Naive thymus-derived CD4-positive, alpha-beta T cell (primary cell): ENCODE measurements at regions not wholly inside any gene's neighbourhood (a gene's known extent, or its start where the extent isn't known, plus 50 kb on each side); places are given as distances from the start of the nearest gene placed in this dataset.

Source experiments
- ATAC-seq: fragments of 150-1000 bp; cut with Tn5 transposase; 2 replicates; pipeline ENCODE4 v1.10.0; 2021; ENCODE audit warnings: mild to moderate bottlenecking, moderate library complexity
- CTCF ChIA-PET: fragments of 350-600 bp; sonication (Branson Sonifier 250); formaldehyde crosslinking; loops from one replicate; lab custom pipeline; 2021; ENCODE audit warnings: antibody characterized with exemption; lab: Charles Lee
- POLR2A ChIA-PET: fragments of 350-600 bp; sonication (Branson Sonifier 250); formaldehyde crosslinking; loops from one replicate; lab custom pipeline; 2021; ENCODE audit warnings: antibody characterized with exemption, inconsistent platforms; lab: Charles Lee
- DNase-seq, 9 donors: peaks; one replicate each; pipeline versions ENCODE4 v3.0.0 to v3.0.0-alpha.2; 2020 to 2022; ENCODE audit warnings: mixed read lengths in 1 of 9
- H3K27ac ChIP-seq: one replicate; pipeline ENCODE4 v1.7.0; 2013; ENCODE audit warnings: mild to moderate bottlenecking, low read depth, low read length, moderate library complexity
- H3K27me3 ChIP-seq, 2 donors: one replicate each; pipeline ENCODE4 v1.7.0; 2013; ENCODE audit warnings: low read length in 2 of 2, mild to moderate bottlenecking in 2 of 2, moderate library complexity in 2 of 2; ENCODE audit not compliant: control insufficient read depth in 2 of 2, insufficient read depth in 2 of 2
- H3K36me3 ChIP-seq, 3 experiments: 1 replicate in 2 of 3; 2 replicates in 1 of 3; pipeline ENCODE4 v1.7.0; 2013; ENCODE audit warnings: low read length in 3 of 3, mild to moderate bottlenecking in 3 of 3, moderate library complexity in 1 of 3; ENCODE audit not compliant: insufficient read depth in 3 of 3, control insufficient read depth in 2 of 3
- H3K4me1 ChIP-seq, 2 donors: one replicate each; pipeline ENCODE4 v1.7.0; 2013; ENCODE audit warnings: low read length in 2 of 2, mild to moderate bottlenecking in 2 of 2, moderate library complexity in 1 of 2; ENCODE audit not compliant: control insufficient read depth in 2 of 2, insufficient read depth in 2 of 2
- H3K4me3 ChIP-seq: 2 replicates; pipeline ENCODE4 v1.7.0; 2013; ENCODE audit warnings: mild to moderate bottlenecking, low read length
- H3K9me3 ChIP-seq, 3 experiments: 1 replicate in 2 of 3; 2 replicates in 1 of 3; pipeline ENCODE4 v1.7.0; 2013; ENCODE audit warnings: low read length in 3 of 3; ENCODE audit not compliant: control insufficient read depth in 2 of 3
- H3K27ac Mint-ChIP-seq, 9 donors: one replicate each; pipeline ENCODE4 v1.8.0; 2020 to 2022; ENCODE audit warnings: mixed read lengths in 9 of 9, mild to moderate bottlenecking in 8 of 9, moderate library complexity in 5 of 9, inconsistent platforms in 2 of 9
- H3K27me3 Mint-ChIP-seq, 5 donors: one replicate each; pipeline ENCODE4 v1.8.0; 2021 to 2022; ENCODE audit warnings: mixed read lengths in 5 of 5, mild to moderate bottlenecking in 1 of 5
- H3K36me3 Mint-ChIP-seq, 5 donors: one replicate each; pipeline ENCODE4 v1.8.0; 2020 to 2022; ENCODE audit warnings: mixed read lengths in 5 of 5, mild to moderate bottlenecking in 3 of 5, inconsistent platforms in 1 of 5
- H3K4me1 Mint-ChIP-seq, 7 donors: one replicate each; pipeline ENCODE4 v1.8.0; 2020 to 2022; ENCODE audit warnings: mixed read lengths in 7 of 7, mild to moderate bottlenecking in 3 of 7, inconsistent platforms in 1 of 7
- H3K4me3 Mint-ChIP-seq, 10 donors: one replicate each; pipeline ENCODE4 v1.8.0; 2020 to 2022; ENCODE audit warnings: mild to moderate bottlenecking in 10 of 10, mixed read lengths in 10 of 10, moderate library complexity in 6 of 10, inconsistent platforms in 2 of 10
- H3K9me3 Mint-ChIP-seq, 11 donors: one replicate each; pipeline ENCODE4 v1.8.0; 2020 to 2022; ENCODE audit warnings: mixed read lengths in 11 of 11, mild to moderate bottlenecking in 4 of 11, inconsistent platforms in 1 of 11, moderate library complexity in 1 of 11
- intact Hi-C, 2 donors: fragments of 100-400 bp; cut with micrococcal nuclease; formaldehyde crosslinking; loops; one replicate each; pipeline ENCODE4 v1.15.1; 2023

- Mint-ChIP-seq H3K27ac (no peak overlapping the region), H3K9me3 (peaks cover 0 to 14% (median 0%) of the 10 kb centered on the region in 11 donors), H3K36me3 (no peaks in the 10 kb centered on the region), H3K4me3 (no peak overlapping the region), H3K27me3 (peaks cover 0 to 4% (median 0%) of the 10 kb centered on the region in 5 donors), H3K4me1 (no peaks in the 10 kb centered on the region)
- no peak for DNase-seq
- POLR2A ChIA-PET: no interaction called here
- Histone ChIP-seq H3K4me1 (no peaks in the 10 kb centered on the region), H3K27me3 (no peaks in the 10 kb centered on the region), H3K27ac (no peak overlapping the region), H3K4me3 (no peak overlapping the region), H3K9me3 (no peaks in the 10 kb centered on the region), H3K36me3 (no peaks in the 10 kb centered on the region)
- intact Hi-C loops: no loop called here
- CTCF ChIA-PET: no interaction called here
- no peak for ATAC-seq
Measured at GRCh38 chr5:92976156-92976555, 604.9 kb downstream of the NR2F1-AS1 start.

- no peak overlapping the region for H3K4me3 Mint-ChIP-seq
- Histone ChIP-seq H3K36me3 (no peaks in the 10 kb centered on the region), H3K27ac (no peak overlapping the region), H3K4me1 (no peaks in the 10 kb centered on the region), H3K4me3 (no peak overlapping the region), H3K27me3 (no peaks in the 10 kb centered on the region), H3K9me3 (no peaks in the 10 kb centered on the region)
- H3K27me3 Mint-ChIP-seq: peaks cover 0 to 4% (median 0%) of the 10 kb centered on the region in 5 donors
- no peaks in the 10 kb centered on the region for H3K36me3 Mint-ChIP-seq
- DNase-seq: no peak
- intact Hi-C loops: no loop called here
- H3K27ac Mint-ChIP-seq: no peak overlapping the region
- no peak for ATAC-seq
- no peaks in the 10 kb centered on the region for H3K4me1 Mint-ChIP-seq
- POLR2A ChIA-PET: no interaction called here
- H3K9me3 Mint-ChIP-seq: peaks cover 0 to 20% (median 2%) of the 10 kb centered on the region in 11 donors
- CTCF ChIA-PET: no interaction called here
Measured at GRCh38 chr5:92969781-92970237, 611.2 kb downstream of the NR2F1-AS1 start.

GRCh38 chr5:92969191-92969780, 611.7 kb downstream of the NR2F1-AS1 start:
- Mint-ChIP-seq H3K9me3 (peaks cover 0 to 14% (median 2%) of the 10 kb centered on the region in 11 donors), H3K27ac (no peak overlapping the region), H3K36me3 (no peaks in the 10 kb centered on the region), H3K4me1 (no peaks in the 10 kb centered on the region), H3K4me3 (no peak overlapping the region), H3K27me3 (no peaks in the 10 kb centered on the region)
- intact Hi-C loops: no loop called here
- POLR2A ChIA-PET: no interaction called here
- Histone ChIP-seq H3K27ac (no peak overlapping the region), H3K4me3 (no peak overlapping the region), H3K9me3 (no peaks in the 10 kb centered on the region), H3K36me3 (no peaks in the 10 kb centered on the region), H3K4me1 (no peaks in the 10 kb centered on the region), H3K27me3 (no peaks in the 10 kb centered on the region)
- no peak for ATAC-seq
- DNase-seq: no peak
- CTCF ChIA-PET: no interaction called here

GRCh38 chr5:92963800-92964199, 617.2 kb downstream of the NR2F1-AS1 start:
- CTCF ChIA-PET: no interaction called here

GRCh38 chr5:92962752-92963151, 618.3 kb downstream of the NR2F1-AS1 start:
- ATAC-seq: no peak
- Mint-ChIP-seq H3K9me3 (peaks cover 0 to 6% (median 0%) of the 10 kb centered on the region in 11 donors), H3K4me3 (no peak overlapping the region), H3K4me1 (no peaks in the 10 kb centered on the region), H3K36me3 (no peaks in the 10 kb centered on the region), H3K27ac (no peak overlapping the region), H3K27me3 (no peaks in the 10 kb centered on the region)
- Histone ChIP-seq H3K9me3 (no peaks in the 10 kb centered on the region), H3K4me1 (no peaks in the 10 kb centered on the region), H3K27ac (no peak overlapping the region), H3K4me3 (no peak overlapping the region), H3K27me3 (no peaks in the 10 kb centered on the region), H3K36me3 (no peaks in the 10 kb centered on the region)
- intact Hi-C loops: no loop called here
- DNase-seq: no peak
- POLR2A ChIA-PET: no interaction called here
- CTCF ChIA-PET: interaction anchor here (0.7 kb wide), 1 partner anchor 251 kb away, joined by 4 read pairs; no protein-coding TSS in a partner anchor

More at GRCh38 chr5:92963800-92964199, 617.2 kb downstream of the NR2F1-AS1 start:
- Mint-ChIP-seq H3K27me3 (no peaks in the 10 kb centered on the region), H3K4me1 (no peaks in the 10 kb centered on the region), H3K4me3 (no peak overlapping the region), H3K9me3 (peaks cover 0 to 6% (median 0%) of the 10 kb centered on the region in 11 donors), H3K27ac (no peak overlapping the region), H3K36me3 (no peaks in the 10 kb centered on the region)
- H3K4me3 ChIP-seq: no peak overlapping the region
- H3K27me3 ChIP-seq: no peaks in the 10 kb centered on the region
- no peaks in the 10 kb centered on the region for H3K36me3 ChIP-seq
- POLR2A ChIA-PET: no interaction called here
- H3K4me1 ChIP-seq: no peaks in the 10 kb centered on the region
- no peak overlapping the region for H3K27ac ChIP-seq
- no peaks in the 10 kb centered on the region for H3K9me3 ChIP-seq
- ATAC-seq (no peak), DNase-seq (no peak)
- intact Hi-C loops: no loop called here

GRCh38 chr5:92956886-92957285, 624.1 kb downstream of the NR2F1-AS1 start:
- Mint-ChIP-seq H3K4me1 (no peaks in the 10 kb centered on the region), H3K36me3 (no peaks in the 10 kb centered on the region), H3K27ac (no peak overlapping the region), H3K27me3 (no peaks in the 10 kb centered on the region), H3K9me3 (peaks cover 2 to 26% (median 12%) of the 10 kb centered on the region in 11 donors), H3K4me3 (no peak overlapping the region)
- no peaks in the 10 kb centered on the region for H3K4me1 ChIP-seq
- intact Hi-C loops: no loop called here
- H3K27me3 ChIP-seq: no peaks in the 10 kb centered on the region
- peaks cover 0 to 5% (median 0%) of the 10 kb centered on the region in 3 experiments for H3K9me3 ChIP-seq
- no peaks in the 10 kb centered on the region for H3K36me3 ChIP-seq
- CTCF ChIA-PET: no interaction called here
- no peak overlapping the region for H3K27ac ChIP-seq
- H3K4me3 ChIP-seq: no peak overlapping the region
- ATAC-seq: no peak
- POLR2A ChIA-PET: no interaction called here
- DNase-seq: no peak

- H3K9me3 ChIP-seq: peaks cover 0 to 5% (median 0%) of the 10 kb centered on the region in 3 experiments
- H3K27me3 ChIP-seq: no peaks in the 10 kb centered on the region
- H3K4me3 Mint-ChIP-seq: no peak overlapping the region
- ATAC-seq: no peak
- H3K4me1 ChIP-seq: no peaks in the 10 kb centered on the region
- H3K36me3 ChIP-seq: no peaks in the 10 kb centered on the region
- H3K4me1 Mint-ChIP-seq: no peaks in the 10 kb centered on the region
- no peak overlapping the region for H3K27ac Mint-ChIP-seq
- no peak overlapping the region for H3K4me3 ChIP-seq
- H3K27me3 Mint-ChIP-seq: no peaks in the 10 kb centered on the region
- H3K27ac ChIP-seq: no peak overlapping the region
- ChIA-PET POLR2A (no interaction called here), CTCF (no interaction called here)
- no peak for DNase-seq
- H3K9me3 Mint-ChIP-seq: peaks cover 7 to 59% (median 20%) of the 10 kb centered on the region in 11 donors
- H3K36me3 Mint-ChIP-seq: no peaks in the 10 kb centered on the region
- intact Hi-C loops: no loop called here
Measured at GRCh38 chr5:92952243-92952642, 628.8 kb downstream of the NR2F1-AS1 start.
